ENCODE measurements at regions not wholly inside any gene's neighbourhood (a gene's known extent, or its start where the extent isn't known, plus 50 kb on each side); places are given as distances from the start of the nearest gene placed in this dataset.
A peak's percentile ranks its signal among the peaks of the same experiment; 100 is the strongest.

GRCh38 chr3:116896116-116896515 lies 186.5 kb downstream of the TUSC7 start:
- Mint-ChIP-seq H3K4me1 (ENCODE audit: low read depth, unreplicated experiment) (no peaks in the 10 kb centered on the region), H3K36me3 (ENCODE audit: insufficient read depth, unreplicated experiment) (no peaks in the 10 kb centered on the region), H3K27ac (ENCODE audit: unreplicated experiment) (peak overlapping the region; percentile 27), H3K27me3 (ENCODE audit: unreplicated experiment) (no peaks in the 10 kb centered on the region), H3K9me3 (ENCODE audit: low read depth, unreplicated experiment) (no peaks in the 10 kb centered on the region), H3K4me3 (ENCODE audit: low read depth, unreplicated experiment) (no peak overlapping the region)
- TF ChIP-seq CTCF (IDR thresholded peaks at IDR 0.05; ENCODE audit: unreplicated experiment) = no peak
- CTCF ChIA-PET = no interaction called here
- BruUV-seq (replicated peaks) = no TSS peak
- intact Hi-C loops (cut with micrococcal nuclease; ENCODE audit: unreplicated experiment) = no loop called here
- no peak for DNase-seq

GRCh38 chr3:116897382-116897781 lies 187.8 kb downstream of the TUSC7 start:
- no peak overlapping the region for H3K27ac Mint-ChIP-seq (ENCODE audit: unreplicated experiment)
- BruUV-seq (replicated peaks) = no TSS peak
- no peak overlapping the region for H3K4me3 Mint-ChIP-seq (ENCODE audit: low read depth, unreplicated experiment)
- no peaks in the 10 kb centered on the region for H3K36me3 Mint-ChIP-seq (ENCODE audit: insufficient read depth, unreplicated experiment)
- H3K9me3 Mint-ChIP-seq (ENCODE audit: low read depth, unreplicated experiment) = no peaks in the 10 kb centered on the region
- intact Hi-C loops (cut with micrococcal nuclease; ENCODE audit: unreplicated experiment) = no loop called here
- DNase-seq = no peak
- no peak for TF ChIP-seq CTCF (IDR thresholded peaks at IDR 0.05; ENCODE audit: unreplicated experiment)
- H3K27me3 Mint-ChIP-seq (ENCODE audit: unreplicated experiment) = no peaks in the 10 kb centered on the region
- CTCF ChIA-PET = no interaction called here
- H3K4me1 Mint-ChIP-seq (ENCODE audit: low read depth, unreplicated experiment) = no peaks in the 10 kb centered on the region

GRCh38 chr3:116899253-116899652 lies 189.7 kb downstream of the TUSC7 start:
- TF ChIP-seq CTCF (IDR thresholded peaks at IDR 0.05; ENCODE audit: unreplicated experiment) = no peak
- BruUV-seq (replicated peaks) = no TSS peak
- CTCF ChIA-PET = no interaction called here
- no peaks in the 10 kb centered on the region for H3K36me3 Mint-ChIP-seq (ENCODE audit: insufficient read depth, unreplicated experiment)
- intact Hi-C loops (cut with micrococcal nuclease; ENCODE audit: unreplicated experiment) = no loop called here
- no peaks in the 10 kb centered on the region for H3K9me3 Mint-ChIP-seq (ENCODE audit: low read depth, unreplicated experiment)
- H3K4me1 Mint-ChIP-seq (ENCODE audit: low read depth, unreplicated experiment) = no peaks in the 10 kb centered on the region
- no peak overlapping the region for H3K27ac Mint-ChIP-seq (ENCODE audit: unreplicated experiment)
- DNase-seq = no peak
- no peak overlapping the region for H3K4me3 Mint-ChIP-seq (ENCODE audit: low read depth, unreplicated experiment)
- H3K27me3 Mint-ChIP-seq (ENCODE audit: unreplicated experiment) = no peaks in the 10 kb centered on the region

GRCh38 chr3:116905334-116905733 lies 195.8 kb downstream of the TUSC7 start:
- CTCF ChIA-PET = interaction anchor here (0.7 kb wide), 2 partner anchors 254 to 309 kb away, joined by 3 to 4 read pairs; no protein-coding TSS in a partner anchor
- no peaks in the 10 kb centered on the region for H3K4me1 Mint-ChIP-seq (ENCODE audit: low read depth, unreplicated experiment)
- H3K27ac Mint-ChIP-seq (ENCODE audit: unreplicated experiment) = no peak overlapping the region
- no peak for TF ChIP-seq CTCF (IDR thresholded peaks at IDR 0.05; ENCODE audit: unreplicated experiment)
- no peaks in the 10 kb centered on the region for H3K27me3 Mint-ChIP-seq (ENCODE audit: unreplicated experiment)
- DNase-seq = no peak
- no TSS peak for BruUV-seq (replicated peaks)
- intact Hi-C loops (cut with micrococcal nuclease; ENCODE audit: unreplicated experiment) = no loop called here
- no peaks in the 10 kb centered on the region for H3K36me3 Mint-ChIP-seq (ENCODE audit: insufficient read depth, unreplicated experiment)
- H3K9me3 Mint-ChIP-seq (ENCODE audit: low read depth, unreplicated experiment) = no peaks in the 10 kb centered on the region
- no peak overlapping the region for H3K4me3 Mint-ChIP-seq (ENCODE audit: low read depth, unreplicated experiment)
